Endothelial cell of umbilical vein (primary cell): ENCODE measurements at regions not wholly inside any gene's neighbourhood (a gene's known extent, or its start where the extent isn't known, plus 50 kb on each side); places are given as distances from the start of the nearest gene placed in this dataset.

ENCODE experiments used
- BruUV-seq: library from RNA; stranded (reverse); fragments of 400-500 nt; replicated peaks from 2 replicates; lab custom pipeline; 2021; lab: Mats Ljungman, UMichigan
- CTCF ChIA-PET: fragments of 300-600, 350-600 bp; sonication (Branson Sonifier 250); formaldehyde crosslinking; loops from one replicate; lab custom pipeline; 2021; ENCODE audit warnings: antibody characterized with exemption, inconsistent platforms; lab: Charles Lee
- POLR2A ChIA-PET: fragments of 300-600, 350-600 bp; sonication (Branson Sonifier 250); formaldehyde crosslinking; loops from one replicate; lab custom pipeline; 2021; ENCODE audit warnings: antibody characterized with exemption, inconsistent platforms; lab: Charles Lee
- DNase-seq: peaks from one replicate; pipeline ENCODE4 v3.0.0-alpha.2; 2011; ENCODE audit warnings: low read depth, low spot score
- FAIRE-seq: peaks from 2 replicates; lab custom pipeline; 2011; peaks lifted over from hg19 to GRCh38; lab: Jason Lieb, UNC
- H2AFZ ChIP-seq: 2 replicates; pipeline ENCODE4 v1.6.0; 2012; ENCODE audit warnings: low read depth, low read length, control low read depth, inconsistent platforms
- H3K27ac ChIP-seq: 2 replicates; pipeline ENCODE4 v1.5.1; 2011; ENCODE audit warnings: low read depth, mild to moderate bottlenecking, control low read depth, low read length, moderate library complexity; ENCODE audit not compliant: insufficient read depth
- H3K27me3 ChIP-seq, 2 experiments: 2 replicates each; pipeline versions ENCODE4 v1.6.0 to v1.6.1; 2011; ENCODE audit warnings: low read length in 2 of 2, mixed read lengths in 1 of 2; ENCODE audit not compliant: control insufficient read depth in 2 of 2, insufficient read depth in 2 of 2
- H3K36me3 ChIP-seq, 2 experiments: 2 replicates in 1 of 2; 3 replicates in 1 of 2; pipeline ENCODE4 v1.5.1; 2011; ENCODE audit warnings: low read length in 2 of 2, mild to moderate bottlenecking in 1 of 2, moderate library complexity in 1 of 2; ENCODE audit not compliant: control insufficient read depth in 2 of 2, insufficient read depth in 2 of 2; ENCODE audit errors: extremely low read depth in 1 of 2
- H3K4me1 ChIP-seq: 3 replicates; pipeline ENCODE4 v1.5.1; 2011; ENCODE audit warnings: mild to moderate bottlenecking, low read length; ENCODE audit not compliant: control insufficient read depth, insufficient read depth; ENCODE audit errors: extremely low read depth
- H3K4me2 ChIP-seq: 2 replicates; pipeline ENCODE4 v1.6.1; 2011; ENCODE audit warnings: low read length, control low read depth, mixed read lengths; ENCODE audit not compliant: insufficient read depth
- H3K4me3 ChIP-seq, 3 experiments: fragments of 200-600 bp in 1 of 3; sonication (generic), shearing (Covaris generic) in 1 of 3; replicated peaks in 1 of 3; 2 replicates each; pipeline ENCODE4 v1.5.1; 2011 to 2016; ENCODE audit warnings: control low read depth in 3 of 3, low read length in 3 of 3, mild to moderate bottlenecking in 2 of 3, inconsistent platforms in 1 of 3, low read depth in 1 of 3, moderate library complexity in 1 of 3; ENCODE audit not compliant: insufficient read depth in 1 of 3
- H3K79me2 ChIP-seq: 2 replicates; pipeline ENCODE4 v1.6.0; 2012; ENCODE audit warnings: low read length, inconsistent platforms; ENCODE audit not compliant: control insufficient read depth, insufficient read depth
- H3K9ac ChIP-seq: replicated peaks from 2 replicates; pipeline ENCODE3; 2011; ENCODE audit warnings: low read length, control low read depth; ENCODE audit not compliant: insufficient read depth; ENCODE audit errors: extremely low read depth
- H3K9me1 ChIP-seq: replicated peaks from 3 replicates; pipeline ENCODE4 v1.6.0; 2011; ENCODE audit warnings: mild to moderate bottlenecking, low read length; ENCODE audit not compliant: control insufficient read depth, insufficient read depth; ENCODE audit errors: extremely low read depth
- H3K9me3 ChIP-seq: replicated peaks from 2 replicates; pipeline ENCODE4 v1.5.1; 2012; ENCODE audit warnings: low read length, inconsistent platforms; ENCODE audit not compliant: control insufficient read depth, insufficient read depth
- H4K20me1 ChIP-seq: replicated peaks from 2 replicates; pipeline ENCODE3; 2011; ENCODE audit warnings: mild to moderate bottlenecking, low read length; ENCODE audit not compliant: control insufficient read depth, insufficient read depth; ENCODE audit errors: extremely low read depth
- EZH2 ChIP-seq: IDR thresholded peaks from 2 replicates; pipeline ENCODE4 v1.6.1; 2012; ENCODE audit warnings: borderline replicate concordance, low read depth, mild to moderate bottlenecking, moderate library complexity, low read length, inconsistent platforms; ENCODE audit not compliant: severe bottlenecking
- FOS ChIP-seq: IDR thresholded peaks from 2 replicates; pipeline ENCODE4 v1.6.1; 2011; ENCODE audit warnings: mild to moderate bottlenecking, low read length, moderate library complexity, borderline replicate concordance; ENCODE audit not compliant: insufficient read depth
- GATA2 ChIP-seq: IDR thresholded peaks from 2 replicates; pipeline ENCODE4 v1.7.0; 2011; ENCODE audit warnings: low read depth, mild to moderate bottlenecking, moderate library complexity, mixed read lengths, low read length; ENCODE audit not compliant: insufficient read length, insufficient read depth
- JUN ChIP-seq: IDR thresholded peaks from 2 replicates; pipeline ENCODE4 v1.6.1; 2011; ENCODE audit warnings: borderline replicate concordance, low read depth; ENCODE audit not compliant: insufficient read length, insufficient read depth
- MYC ChIP-seq: IDR thresholded peaks from one replicate; pipeline ENCODE4 v1.6.1; 2011; ENCODE audit warnings: mild to moderate bottlenecking, low read depth, low read length
- POLR2A ChIP-seq: IDR thresholded peaks from 2 replicates; pipeline ENCODE4 v1.6.1; 2012; ENCODE audit warnings: low read depth, mild to moderate bottlenecking, control low read depth, low read length
- POLR2AphosphoS5 ChIP-seq: IDR thresholded peaks from 2 replicates; pipeline ENCODE4 v1.6.1; 2012; ENCODE audit warnings: low read depth, mild to moderate bottlenecking, control low read depth, low read length, moderate library complexity; ENCODE audit not compliant: insufficient read depth
- dilution Hi-C: fragments of 300-500 bp; cut with MboI; formaldehyde crosslinking; loops from one replicate; pipeline ENCODE4 v1.15.0; 2019; ENCODE audit warnings: low sequenced_read_pairs; ENCODE audit not compliant: extremely low pct_ligation_motif_present
- intact Hi-C: fragments of 100-400 bp; cut with micrococcal nuclease; formaldehyde crosslinking; loops from one replicate; pipeline ENCODE4 v1.10.0; 2022
- TF ChIP-seq, protein P1 (sequence below), 2 donors: IDR thresholded peaks; 1 replicate in 1 of 2; 2 replicates in 1 of 2; pipeline ENCODE4 v1.5.1; 2011; ENCODE audit warnings: low read length in 2 of 2, mild to moderate bottlenecking in 2 of 2, moderate library complexity in 2 of 2, control low read depth in 1 of 2, inconsistent platforms in 1 of 2, low read depth in 1 of 2; ENCODE audit not compliant: insufficient read depth in 1 of 2; ENCODE audit errors: extremely low read depth in 1 of 2
- TF ChIP-seq, protein P2 (sequence below): IDR thresholded peaks from 2 replicates; pipeline ENCODE4 v1.6.1; 2011; ENCODE audit not compliant: insufficient read depth, insufficient read length

DNA sequence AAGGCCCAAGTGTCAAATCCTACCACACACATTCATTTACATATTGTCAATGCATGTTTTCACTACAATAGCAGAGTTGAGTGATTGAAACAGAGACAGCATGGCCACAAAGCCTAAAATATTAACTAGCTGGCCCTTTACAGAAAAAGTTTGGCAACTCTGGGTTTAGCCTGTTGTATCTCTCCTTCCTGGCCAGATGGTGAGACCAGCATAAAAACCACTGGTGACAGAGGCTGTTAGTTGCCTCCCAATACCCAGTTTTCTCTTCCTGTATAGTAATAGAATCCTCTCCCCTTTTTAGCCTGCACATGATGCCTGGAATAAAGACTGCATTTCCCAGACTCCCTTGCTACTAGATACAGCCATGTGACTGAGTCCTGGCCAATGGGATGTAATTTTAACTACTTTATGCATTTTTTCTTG, 100.0 kb upstream of the TAB2 start:
- ChIA-PET CTCF (interaction anchor here (1.1 kb wide), 1 partner anchor 34 kb away, joined by 3 read pairs; no protein-coding TSS in a partner anchor), POLR2A (no interaction called here)
- dilution Hi-C loops: no loop called here

More for the DNA sequence above, 100.0 kb upstream of the TAB2 start:
- no peak for FAIRE-seq
- Histone ChIP-seq H3K4me2 (no peak overlapping the region), H4K20me1 (no peaks in the 10 kb centered on the region), H3K9ac (no peak overlapping the region), H3K9me3 (no peaks in the 10 kb centered on the region), H3K27ac (no peak overlapping the region), H3K4me1 (no peaks in the 10 kb centered on the region), H3K4me3 (no peak overlapping the region), H3K27me3 (peaks cover 2 to 3% of the 10 kb centered on the region in 2 experiments), H3K36me3 (no peaks in the 10 kb centered on the region), H3K79me2 (no peaks in the 10 kb centered on the region), H2AFZ (no peak overlapping the region), H3K9me1 (no peaks in the 10 kb centered on the region)
- no peak for DNase-seq
- intact Hi-C loops: no loop called here
- no TSS peak for BruUV-seq
- TF ChIP-seq GATA2 (no peak), FOS (no peak), POLR2A (no peak), POLR2AphosphoS5 (no peak), MYC (no peak), JUN (no peak), EZH2 (no peak)
- TF ChIP-seq, protein P1, sequence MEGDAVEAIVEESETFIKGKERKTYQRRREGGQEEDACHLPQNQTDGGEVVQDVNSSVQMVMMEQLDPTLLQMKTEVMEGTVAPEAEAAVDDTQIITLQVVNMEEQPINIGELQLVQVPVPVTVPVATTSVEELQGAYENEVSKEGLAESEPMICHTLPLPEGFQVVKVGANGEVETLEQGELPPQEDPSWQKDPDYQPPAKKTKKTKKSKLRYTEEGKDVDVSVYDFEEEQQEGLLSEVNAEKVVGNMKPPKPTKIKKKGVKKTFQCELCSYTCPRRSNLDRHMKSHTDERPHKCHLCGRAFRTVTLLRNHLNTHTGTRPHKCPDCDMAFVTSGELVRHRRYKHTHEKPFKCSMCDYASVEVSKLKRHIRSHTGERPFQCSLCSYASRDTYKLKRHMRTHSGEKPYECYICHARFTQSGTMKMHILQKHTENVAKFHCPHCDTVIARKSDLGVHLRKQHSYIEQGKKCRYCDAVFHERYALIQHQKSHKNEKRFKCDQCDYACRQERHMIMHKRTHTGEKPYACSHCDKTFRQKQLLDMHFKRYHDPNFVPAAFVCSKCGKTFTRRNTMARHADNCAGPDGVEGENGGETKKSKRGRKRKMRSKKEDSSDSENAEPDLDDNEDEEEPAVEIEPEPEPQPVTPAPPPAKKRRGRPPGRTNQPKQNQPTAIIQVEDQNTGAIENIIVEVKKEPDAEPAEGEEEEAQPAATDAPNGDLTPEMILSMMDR (IDR thresholded peaks at IDR 0.05; ENCODE audit: extremely low read depth in 1 of 2, insufficient read depth in 1 of 2, low read depth in 1 of 2, low read length in 2 of 2): no peak
- TF ChIP-seq, protein P2, sequence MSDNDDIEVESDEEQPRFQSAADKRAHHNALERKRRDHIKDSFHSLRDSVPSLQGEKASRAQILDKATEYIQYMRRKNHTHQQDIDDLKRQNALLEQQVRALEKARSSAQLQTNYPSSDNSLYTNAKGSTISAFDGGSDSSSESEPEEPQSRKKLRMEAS: no peak
